ENCODE measurements at regions not wholly inside any gene's neighbourhood (a gene's known extent, or its start where the extent isn't known, plus 50 kb on each side); places are given as distances from the start of the nearest gene placed in this dataset.

DNA sequence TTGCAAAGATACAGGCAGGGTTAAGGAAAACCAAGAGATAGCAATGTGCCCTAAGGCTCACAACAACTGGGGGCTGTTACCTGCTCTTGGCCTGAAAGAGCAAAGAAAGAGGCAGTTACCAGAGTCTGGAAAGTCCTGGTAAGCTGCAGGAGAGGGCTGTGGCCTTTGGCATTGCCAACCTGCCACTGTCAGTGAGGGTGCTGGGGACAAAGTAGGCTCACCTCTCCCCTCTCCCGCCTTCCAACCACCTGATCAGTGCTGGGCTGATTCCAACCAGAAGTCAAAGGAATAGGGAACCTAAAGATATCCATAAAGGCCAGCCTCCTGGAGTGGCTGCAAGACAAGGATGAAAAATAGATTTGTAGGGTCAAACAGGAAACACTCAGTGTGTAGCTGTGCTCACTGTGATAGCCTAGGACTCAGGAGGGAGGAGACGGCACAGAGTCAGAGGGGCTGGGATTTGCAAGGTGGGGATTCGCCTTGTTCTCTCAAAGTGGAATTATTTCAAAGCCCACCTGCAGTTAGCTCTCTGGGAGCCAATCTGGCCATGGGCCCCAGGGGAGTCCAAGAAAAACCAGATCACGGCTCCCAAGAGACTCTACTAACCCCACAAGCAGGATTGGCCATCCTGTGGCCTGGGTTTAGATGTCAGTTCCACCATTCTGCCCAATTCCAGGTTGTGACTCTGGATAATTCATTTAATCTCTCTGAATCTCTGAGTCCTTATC, 204.0 kb upstream of the BCL6 start:
- TF ChIP-seq, protein P1, sequence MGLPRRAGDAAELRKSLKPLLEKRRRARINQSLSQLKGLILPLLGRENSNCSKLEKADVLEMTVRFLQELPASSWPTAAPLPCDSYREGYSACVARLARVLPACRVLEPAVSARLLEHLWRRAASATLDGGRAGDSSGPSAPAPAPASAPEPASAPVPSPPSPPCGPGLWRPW (IDR thresholded peaks at IDR 0.05) = no peak
- no peak for TF ChIP-seq JUN (IDR thresholded peaks at IDR 0.05)
- TF ChIP-seq, protein P2, sequence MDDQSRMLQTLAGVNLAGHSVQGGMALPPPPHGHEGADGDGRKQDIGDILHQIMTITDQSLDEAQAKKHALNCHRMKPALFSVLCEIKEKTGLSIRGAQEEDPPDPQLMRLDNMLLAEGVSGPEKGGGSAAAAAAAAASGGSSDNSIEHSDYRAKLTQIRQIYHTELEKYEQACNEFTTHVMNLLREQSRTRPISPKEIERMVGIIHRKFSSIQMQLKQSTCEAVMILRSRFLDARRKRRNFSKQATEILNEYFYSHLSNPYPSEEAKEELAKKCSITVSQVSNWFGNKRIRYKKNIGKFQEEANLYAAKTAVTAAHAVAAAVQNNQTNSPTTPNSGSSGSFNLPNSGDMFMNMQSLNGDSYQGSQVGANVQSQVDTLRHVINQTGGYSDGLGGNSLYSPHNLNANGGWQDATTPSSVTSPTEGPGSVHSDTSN (IDR thresholded peaks at IDR 0.05) = no peak
- no peak for TF ChIP-seq NPAS2 (CRISPR knock-in tag; IDR thresholded peaks at IDR 0.05; ENCODE audit: borderline replicate concordance)
- no peak for TF ChIP-seq RARB (CRISPR knock-in tag; IDR thresholded peaks at IDR 0.05)
- Histone ChIP-seq H3K4me2 (no peak overlapping the region), H3K9me3 (no peaks in the 10 kb centered on the region), H3K4me3 (no peak overlapping the region), H3K27ac (peak overlapping the region in 1 of 2 experiments; percentile 41; a peak in 2 of 6 replicates), H3K4me1 (peaks cover 48% of the 10 kb centered on the region)
- ChIA-PET POLR2A (no interaction called here), CTCF (no interaction called here)
- no peak for ATAC-seq
- WGBS (ENCODE audit: missing lambda C conversion rate) = 69% methylated on average over 4 of the region's 4 CpGs
- no peak for FAIRE-seq
- no peak for DNase-seq (ENCODE audit: low read depth in 1 of 2, low spot score in 1 of 2)

GRCh38 chr3:187950671-187951070, 203.3 kb upstream of the LPP start:
- ChIA-PET CTCF (interaction anchor here (1.7 kb wide), 1 partner anchor 210 kb away, joined by 4 read pairs; no protein-coding TSS in a partner anchor), POLR2A (no interaction called here)
- WGBS (ENCODE audit: missing lambda C conversion rate) = 66% methylated on average over 4 of the region's 4 CpGs
- DNase-seq (ENCODE audit: low read depth in 1 of 2, low spot score in 1 of 2) = no peak
- Histone ChIP-seq H3K4me2 (no peak overlapping the region), H3K9me3 (no peaks in the 10 kb centered on the region), H3K4me3 (no peak overlapping the region), H3K27ac (peak overlapping the region in 1 of 2 experiments; percentile 22; a peak in 1 of 6 replicates), H3K4me1 (peaks cover 46% of the 10 kb centered on the region)
- no peak for ATAC-seq
- TF ChIP-seq POLR2A (IDR thresholded peaks at IDR 0.05; ENCODE audit: low read length) (no peak), ESRRA (IDR thresholded peaks at IDR 0.05; ENCODE audit: borderline replicate concordance, low read length) (no peak), E2F6 (IDR thresholded peaks at IDR 0.05; ENCODE audit: borderline replicate concordance, low read depth) (no peak), SMC3 (IDR thresholded peaks at IDR 0.05) (no peak), HEYL (CRISPR knock-in tag; IDR thresholded peaks at IDR 0.05) (no peak), RNF2 (IDR thresholded peaks at IDR 0.05; ENCODE audit: borderline replicate concordance, low read depth) (no peak), POLR2AphosphoS2 (conservative IDR thresholded peaks at IDR 0.05; ENCODE audit: low read length) (no peak), KDM1A (IDR thresholded peaks at IDR 0.05; ENCODE audit: low read depth) (no peak), RCOR1 (IDR thresholded peaks at IDR 0.05; ENCODE audit: low read depth, low read length) (no peak), HDAC2 (IDR thresholded peaks at IDR 0.05) (no peak)
- FAIRE-seq = no peak

GRCh38 chr3:187951452-187952190, 202.3 kb upstream of the LPP start:
- no peak for DNase-seq (ENCODE audit: low read depth in 1 of 2, low spot score in 1 of 2)
- peak overlapping the region in 1 of 2 experiments; percentile 91; a peak in 3 of 6 replicates for H3K27ac ChIP-seq
- TF ChIP-seq TP53 (CRISPR knock-in tag; IDR thresholded peaks at IDR 0.05) (no peak), EP300 (IDR thresholded peaks at IDR 0.05) (no peak), MAX (IDR thresholded peaks at IDR 0.05) (no peak), CTCF (IDR thresholded peaks at IDR 0.05) (no peak), ZC3H11A (IDR thresholded peaks at IDR 0.05) (no peak), FOSB (CRISPR knock-in tag; IDR thresholded peaks at IDR 0.05) (no peak), SMC3 (IDR thresholded peaks at IDR 0.05) (no peak), SREBF2 (IDR thresholded peaks at IDR 0.05) (no peak), EHMT2 (IDR thresholded peaks at IDR 0.05; ENCODE audit: low read depth) (no peak), ELK1 (IDR thresholded peaks at IDR 0.05; ENCODE audit: low read depth, low read length) (no peak), JUN (IDR thresholded peaks at IDR 0.05) (no peak), MAZ (IDR thresholded peaks at IDR 0.05; ENCODE audit: borderline replicate concordance, low read depth, low read length) (no peak), RARB (CRISPR knock-in tag; IDR thresholded peaks at IDR 0.05) (no peak), NR3C1 (IDR thresholded peaks at IDR 0.05) (no peak), RNF2 (IDR thresholded peaks at IDR 0.05; ENCODE audit: borderline replicate concordance, low read depth) (no peak)

More at GRCh38 chr3:187951452-187952190, 202.3 kb upstream of the LPP start:
- no peak overlapping the region for H3K4me3 ChIP-seq
- no peak for FAIRE-seq
- WGBS (ENCODE audit: missing lambda C conversion rate) = 15% methylated on average over 1 of the region's 1 CpG
- no peaks in the 10 kb centered on the region for H3K9me3 ChIP-seq
- ChIA-PET CTCF (interaction anchor here (1.7 kb wide), 1 partner anchor 211 kb away, joined by 4 read pairs; no protein-coding TSS in a partner anchor), POLR2A (no interaction called here)
- no peak for ATAC-seq
- no peak overlapping the region for H3K4me2 ChIP-seq
- H3K4me1 ChIP-seq = peaks cover 45% of the 10 kb centered on the region

Measured in A549 (cell line).